NT2/D1 (cell line): ENCODE measurements at regions not wholly inside any gene's neighbourhood (a gene's known extent, or its start where the extent isn't known, plus 50 kb on each side); places are given as distances from the start of the nearest gene placed in this dataset.

Experiments used
- YY1 ChIP-seq: IDR thresholded peaks from 2 replicates; pipeline ENCODE4 v1.6.1; 2011; ENCODE audit not compliant: insufficient read length, insufficient read depth
- ZNF274 ChIP-seq: IDR thresholded peaks from 2 replicates; pipeline ENCODE4 v1.6.1; 2011; ENCODE audit warnings: mild to moderate bottlenecking, low read depth, low read length

- TF ChIP-seq ZNF274, result no peak
- TF ChIP-seq YY1, result no peak
Observed at GRCh38 chr2:147311058-147311430, 533.8 kb upstream of the ACVR2A start.
